ENCODE measurements at regions not wholly inside any gene's neighbourhood (a gene's known extent, or its start where the extent isn't known, plus 50 kb on each side); places are given as distances from the start of the nearest gene placed in this dataset.
"Not testable (repeated sequence)": the region's sequence is repeated elsewhere in the genome, so short reads cannot be mapped to it uniquely, and the experiment has no call there.

- H3K27me3 ChIP-seq (ENCODE audit: low read depth): no peaks in the 10 kb centered on the region; the same call in 1 of the 2 replicates
- no peak for DNase-seq (ENCODE audit: low spot score in 2 of 2)
- H3K9me3 ChIP-seq: no peaks in the 10 kb centered on the region
- H3K4me3 ChIP-seq: no peak overlapping the region
- H3K4me1 ChIP-seq: no peaks in the 10 kb centered on the region
- in situ Hi-C loops (cut with MboI; ENCODE audit: low sequenced_read_pairs): no loop called here
- no peaks in the 10 kb centered on the region for H3K36me3 ChIP-seq (replicated peaks)
Observed at GRCh38 chr6:121616406-121616805, 181.0 kb downstream of the GJA1 start.

- Histone ChIP-seq H3K4me1 (no peaks in the 10 kb centered on the region), H3K9me3 (no peaks in the 10 kb centered on the region), H3K27me3 (ENCODE audit: low read depth) (no peaks in the 10 kb centered on the region; the same call in 1 of the 2 replicates), H3K36me3 (replicated peaks) (no peaks in the 10 kb centered on the region), H3K4me3 (no peak overlapping the region)
- in situ Hi-C loops (cut with MboI; ENCODE audit: low sequenced_read_pairs): no loop called here
- DNase-seq (ENCODE audit: low spot score in 2 of 2): no peak
Observed at GRCh38 chr6:121617388-121617787, 181.9 kb downstream of the GJA1 start.

GRCh38 chr6:121619013-121619412, 183.6 kb downstream of the GJA1 start:
- no peak overlapping the region for H3K4me3 ChIP-seq
- H3K36me3 ChIP-seq (replicated peaks): no peaks in the 10 kb centered on the region
- H3K27me3 ChIP-seq (ENCODE audit: low read depth): no peaks in the 10 kb centered on the region; the same call in 1 of the 2 replicates
- H3K4me1 ChIP-seq: no peaks in the 10 kb centered on the region
- no peak for DNase-seq (ENCODE audit: low spot score in 2 of 2)
- in situ Hi-C loops (cut with MboI; ENCODE audit: low sequenced_read_pairs): no loop called here
- H3K9me3 ChIP-seq: no peaks in the 10 kb centered on the region

GRCh38 chr6:121619987-121620740, 184.7 kb downstream of the GJA1 start:
- Histone ChIP-seq H3K4me1 (no peaks in the 10 kb centered on the region), H3K36me3 (replicated peaks) (no peaks in the 10 kb centered on the region), H3K9me3 (no peaks in the 10 kb centered on the region), H3K27me3 (ENCODE audit: low read depth) (no peaks in the 10 kb centered on the region), H3K4me3 (no peak overlapping the region)
- DNase-seq (ENCODE audit: low spot score in 2 of 2): no peak
- in situ Hi-C loops (cut with MboI; ENCODE audit: low sequenced_read_pairs): no loop called here

DNA sequence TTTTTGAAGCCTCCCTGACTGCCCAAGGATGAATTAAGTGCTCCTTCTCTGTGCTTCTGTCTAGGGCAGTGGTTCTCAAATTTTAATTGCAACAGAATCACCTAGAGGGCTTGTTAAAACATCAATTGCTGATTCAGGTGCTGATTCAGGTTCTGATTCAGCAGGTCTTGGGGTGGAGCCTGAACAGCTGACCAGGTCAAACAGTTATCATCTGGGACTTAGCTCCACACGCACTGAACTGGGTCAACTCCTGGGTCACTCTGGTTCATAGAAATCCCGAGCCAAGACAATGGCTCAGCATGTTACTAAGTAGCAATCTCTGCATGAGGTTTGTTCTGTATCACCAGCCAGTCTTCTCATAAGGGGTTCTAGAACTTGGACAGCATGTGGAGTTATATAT, 192.3 kb downstream of the GJA1 start:
- no peak for DNase-seq (ENCODE audit: low spot score in 2 of 2)
- Histone ChIP-seq H3K27me3 (ENCODE audit: low read depth) (no peaks in the 10 kb centered on the region), H3K4me3 (no peak overlapping the region), H3K4me1 (no peaks in the 10 kb centered on the region), H3K36me3 (replicated peaks) (no peaks in the 10 kb centered on the region), H3K9me3 (no peaks in the 10 kb centered on the region)
- in situ Hi-C loops (cut with MboI; ENCODE audit: low sequenced_read_pairs): no loop called here

- no peak for DNase-seq (ENCODE audit: low spot score in 2 of 2)
- Histone ChIP-seq H3K4me1 (no peaks in the 10 kb centered on the region), H3K9me3 (no peaks in the 10 kb centered on the region), H3K27me3 (ENCODE audit: low read depth) (no peaks in the 10 kb centered on the region), H3K4me3 (no peak overlapping the region), H3K36me3 (replicated peaks) (no peaks in the 10 kb centered on the region)
- in situ Hi-C loops (cut with MboI; ENCODE audit: low sequenced_read_pairs): no loop called here
Observed at GRCh38 chr6:121630716-121631115, 195.3 kb downstream of the GJA1 start.

DNA sequence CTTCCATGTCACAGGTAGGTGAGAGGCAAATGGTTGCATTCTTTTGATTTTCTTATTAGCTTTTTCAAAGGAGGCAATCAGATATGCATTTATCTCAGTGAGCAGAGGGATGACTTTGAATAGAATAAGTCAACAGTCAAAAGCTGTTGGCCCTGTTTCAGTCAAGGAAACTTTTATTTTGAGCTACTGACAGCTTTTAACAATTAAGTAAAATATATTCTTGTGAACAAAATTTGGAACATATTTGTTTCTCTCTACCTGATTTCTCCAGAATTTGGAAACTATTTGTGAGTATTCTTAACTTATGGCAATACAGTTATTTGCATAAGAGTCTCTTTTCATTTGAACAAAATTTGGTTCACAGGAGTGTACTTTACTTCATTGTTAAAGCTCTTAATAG, 196.3 kb downstream of the GJA1 start:
- DNase-seq (ENCODE audit: low spot score in 2 of 2); H3K4me1 ChIP-seq; H3K27me3 ChIP-seq (ENCODE audit: low read depth); in situ Hi-C loops (cut with MboI; ENCODE audit: low sequenced_read_pairs); H3K36me3 ChIP-seq (replicated peaks); H3K4me3 ChIP-seq; H3K9me3 ChIP-seq: not testable (repeated sequence)

DNA sequence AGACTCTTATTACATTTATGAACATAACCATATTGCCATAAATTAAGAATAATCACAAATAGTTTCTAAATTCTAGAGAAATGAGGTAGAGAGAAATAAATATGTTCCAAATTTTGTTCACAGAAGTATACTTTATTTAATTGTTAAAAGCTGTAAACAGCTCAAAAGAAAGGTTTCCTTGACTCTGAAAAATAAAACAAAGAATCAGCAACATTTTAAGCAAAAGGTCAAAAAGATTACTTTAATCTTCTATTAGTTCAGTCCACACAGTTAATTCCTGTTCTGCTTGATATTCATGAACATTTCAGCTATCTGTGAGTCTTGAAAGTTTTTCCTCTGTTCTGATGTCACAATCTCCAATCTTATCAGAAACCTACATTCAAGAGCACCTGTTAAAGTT, 197.9 kb downstream of the GJA1 start:
- H3K4me3 ChIP-seq: no peak overlapping the region
- no peaks in the 10 kb centered on the region for H3K4me1 ChIP-seq
- no peaks in the 10 kb centered on the region for H3K36me3 ChIP-seq (replicated peaks)
- no peaks in the 10 kb centered on the region for H3K9me3 ChIP-seq
- in situ Hi-C loops (cut with MboI; ENCODE audit: low sequenced_read_pairs): no loop called here
- H3K27me3 ChIP-seq (ENCODE audit: low read depth): no peaks in the 10 kb centered on the region
- DNase-seq (ENCODE audit: low spot score in 2 of 2): no peak

DNA sequence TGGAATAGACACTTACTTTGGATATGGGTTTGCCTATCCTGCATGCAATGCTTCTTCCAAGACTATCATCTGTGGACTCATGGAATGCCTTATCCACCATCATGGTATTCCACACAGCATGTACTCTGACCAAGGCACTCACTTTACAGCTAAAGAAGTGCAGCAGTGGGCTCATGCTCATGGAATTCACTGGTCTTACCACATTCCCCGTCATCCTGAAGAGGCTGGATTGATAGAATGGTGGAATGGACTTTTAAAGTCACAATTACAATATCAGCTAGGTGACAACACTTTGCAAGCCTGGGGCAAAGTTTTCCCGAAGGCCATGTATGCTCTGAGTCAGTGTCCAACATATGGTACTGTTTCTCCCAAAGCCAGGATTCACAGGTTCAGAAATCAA, 199.1 kb downstream of the GJA1 start:
- H3K36me3 ChIP-seq (replicated peaks); H3K9me3 ChIP-seq; H3K4me1 ChIP-seq; H3K27me3 ChIP-seq (ENCODE audit: low read depth); H3K4me3 ChIP-seq; in situ Hi-C loops (cut with MboI; ENCODE audit: low sequenced_read_pairs); DNase-seq (ENCODE audit: low spot score in 2 of 2): not testable (repeated sequence)

GRCh38 chr6:121635355-121635754, 199.9 kb downstream of the GJA1 start:
- no peak for DNase-seq (ENCODE audit: low spot score in 2 of 2)
- H3K36me3 ChIP-seq (replicated peaks): no peaks in the 10 kb centered on the region
- H3K27me3 ChIP-seq (ENCODE audit: low read depth): no peaks in the 10 kb centered on the region
- in situ Hi-C loops (cut with MboI; ENCODE audit: low sequenced_read_pairs): no loop called here
- no peaks in the 10 kb centered on the region for H3K9me3 ChIP-seq
- no peak overlapping the region for H3K4me3 ChIP-seq
- H3K4me1 ChIP-seq: no peaks in the 10 kb centered on the region

GRCh38 chr6:121636217-121636616, 200.8 kb downstream of the GJA1 start:
- in situ Hi-C loops (cut with MboI; ENCODE audit: low sequenced_read_pairs); H3K36me3 ChIP-seq (replicated peaks); H3K4me3 ChIP-seq; H3K9me3 ChIP-seq; DNase-seq (ENCODE audit: low spot score in 2 of 2); H3K27me3 ChIP-seq (ENCODE audit: low read depth); H3K4me1 ChIP-seq: not testable (repeated sequence)

DNA sequence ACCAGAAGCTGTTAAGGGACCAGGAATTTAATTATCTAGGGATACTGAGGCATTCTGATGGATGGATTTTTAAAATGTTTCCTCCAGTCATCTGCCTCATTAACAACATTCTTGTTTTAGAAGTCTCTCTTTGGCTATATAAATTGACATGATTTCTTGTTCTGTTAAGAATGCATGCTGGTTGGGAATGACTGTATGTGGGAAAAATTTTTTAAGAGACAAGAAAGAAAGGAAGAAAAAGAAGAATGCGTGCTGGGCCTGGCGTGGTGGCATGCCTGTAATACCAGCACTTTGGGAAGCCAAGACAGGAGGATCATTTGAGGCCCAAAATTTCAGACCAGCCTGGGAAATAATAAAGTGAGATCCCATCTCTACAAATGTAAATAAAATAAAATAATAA, 203.6 kb downstream of the GJA1 start:
- DNase-seq (ENCODE audit: low spot score in 2 of 2): no peak
- in situ Hi-C loops (cut with MboI; ENCODE audit: low sequenced_read_pairs): no loop called here
- no peak overlapping the region for H3K4me3 ChIP-seq

GRCh38 chr6:121641158-121641557, 205.7 kb downstream of the GJA1 start:
- no peaks in the 10 kb centered on the region for H3K36me3 ChIP-seq (replicated peaks)
- no peaks in the 10 kb centered on the region for H3K27me3 ChIP-seq (ENCODE audit: low read depth)
- DNase-seq (ENCODE audit: low spot score in 2 of 2): no peak
- H3K9me3 ChIP-seq: no peaks in the 10 kb centered on the region
- H3K4me3 ChIP-seq: no peak overlapping the region
- in situ Hi-C loops (cut with MboI; ENCODE audit: low sequenced_read_pairs): no loop called here
- H3K4me1 ChIP-seq: no peaks in the 10 kb centered on the region

More for the DNA sequence above, 203.6 kb downstream of the GJA1 start:
- no peaks in the 10 kb centered on the region for H3K36me3 ChIP-seq (replicated peaks)
- H3K27me3 ChIP-seq (ENCODE audit: low read depth): no peaks in the 10 kb centered on the region
- no peaks in the 10 kb centered on the region for H3K4me1 ChIP-seq
- H3K9me3 ChIP-seq: no peaks in the 10 kb centered on the region

DNA sequence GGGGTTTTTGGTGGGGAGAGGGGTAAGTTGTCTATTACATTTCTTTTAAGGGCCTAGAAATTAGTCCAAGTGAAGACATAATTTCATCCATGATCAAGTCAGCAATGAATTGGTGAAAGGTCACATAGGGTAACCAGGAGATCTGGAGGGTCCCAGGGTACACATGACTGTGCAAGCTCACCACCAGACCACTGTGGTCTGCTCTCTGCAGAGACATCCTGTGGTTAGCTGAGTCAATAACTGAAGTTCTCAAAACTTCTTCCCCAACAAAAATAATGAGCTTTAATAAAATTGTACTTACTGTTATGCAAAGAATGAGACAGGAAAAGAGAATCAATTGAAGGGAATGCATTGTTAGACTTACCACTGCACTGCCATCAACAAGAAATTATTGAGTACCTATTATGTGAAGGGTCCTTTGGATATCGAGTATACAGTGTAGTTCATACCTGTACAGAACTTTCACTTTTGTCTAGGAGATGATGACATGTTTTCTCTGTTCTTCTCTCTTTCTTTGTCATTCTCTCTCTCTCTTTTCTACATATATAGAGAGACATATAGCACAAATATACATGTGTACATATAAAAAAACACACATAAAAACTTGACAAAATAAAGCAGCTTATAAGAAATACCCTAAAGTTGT, 209.8 kb downstream of the GJA1 start:
- Histone ChIP-seq H3K4me1 (no peaks in the 10 kb centered on the region), H3K9me3 (no peaks in the 10 kb centered on the region), H3K4me3 (no peak overlapping the region), H3K36me3 (replicated peaks) (no peaks in the 10 kb centered on the region), H3K27me3 (ENCODE audit: low read depth) (no peaks in the 10 kb centered on the region)
- DNase-seq (ENCODE audit: low spot score in 2 of 2): no peak
- in situ Hi-C loops (cut with MboI; ENCODE audit: low sequenced_read_pairs): no loop called here

Measured in HAP-1 (cell line).